NCI-H748 (cell line): ENCODE measurements at regions not wholly inside any gene's neighbourhood (a gene's known extent, or its start where the extent isn't known, plus 50 kb on each side); places are given as distances from the start of the nearest gene placed in this dataset.
A peak's percentile ranks its signal among the peaks of the same experiment; 100 is the strongest.

Source experiments
- DNase-seq: peaks from one replicate; lab custom pipeline; 2025; ENCODE audit not compliant: unreplicated experiment; lab: John Stamatoyannopoulos, UW

- DNase-seq, result peak; percentile 57
These were observed 52.0 kb upstream of the ULK4 start for GRCh38 chr3:42013691-42014457.

GRCh38 chr3:42012935-42013690 lies 51.2 kb upstream of the ULK4 start:
- peak; percentile 68 for DNase-seq

- peak; percentile 29 for DNase-seq
These were observed 50.6 kb upstream of the ULK4 start for GRCh38 chr3:42012383-42012934.
